ENCODE measurements at regions not wholly inside any gene's neighbourhood (a gene's known extent, or its start where the extent isn't known, plus 50 kb on each side); places are given as distances from the start of the nearest gene placed in this dataset.

- POLR2A ChIA-PET, result no interaction called here
- no peak for TF ChIP-seq ZNF530 (tag by site-specific recombination; IDR thresholded peaks at IDR 0.05; ENCODE audit: low read depth)
- TF ChIP-seq REST (tag by site-specific recombination; IDR thresholded peaks at IDR 0.05), result peak; percentile 58
- H3K4me1 ChIP-seq (ENCODE audit: control insufficient read depth, insufficient read depth, low read length), result no peaks in the 10 kb centered on the region
- H3K4me3 ChIP-seq (ENCODE audit: low read depth, low read length), result no peak overlapping the region
- no peaks in the 10 kb centered on the region for H3K9me3 ChIP-seq (ENCODE audit: control insufficient read depth, insufficient read depth, low read depth, low read length)
- CTCF ChIA-PET, result no interaction called here
- no peak overlapping the region for H3K27ac ChIP-seq (ENCODE audit: extremely low read depth, low read depth, low read length)
- no peaks in the 10 kb centered on the region for H3K36me3 ChIP-seq (ENCODE audit: control insufficient read depth in 2 of 2, insufficient read depth in 1 of 2, low read length in 2 of 2)
These were observed 161.4 kb upstream of the ST8SIA2 start for GRCh38 chr15:92232317-92232716.

GRCh38 chr15:92232876-92233275, 160.8 kb upstream of the ST8SIA2 start:
- no peaks in the 10 kb centered on the region for H3K36me3 ChIP-seq (ENCODE audit: control insufficient read depth in 2 of 2, insufficient read depth in 1 of 2, low read length in 2 of 2)
- TF ChIP-seq ZNF169 (tag by site-specific recombination; IDR thresholded peaks at IDR 0.05), result no peak
- TF ChIP-seq HIC1 (tag by site-specific recombination; IDR thresholded peaks at IDR 0.05), result no peak
- TF ChIP-seq ZNF2 (tag by site-specific recombination; IDR thresholded peaks at IDR 0.05), result no peak
- TF ChIP-seq SALL2 (tag by site-specific recombination; IDR thresholded peaks at IDR 0.05; ENCODE audit: borderline replicate concordance), result no peak
- TF ChIP-seq CTCF (tag by site-specific recombination; IDR thresholded peaks at IDR 0.05), result no peak
- no peak for TF ChIP-seq HOXC10 (CRISPR knock-in tag; IDR thresholded peaks at IDR 0.05)
- TF ChIP-seq FEZF1 (tag by site-specific recombination; IDR thresholded peaks at IDR 0.05), result no peak
- no peak for TF ChIP-seq ZNF629 (tag by site-specific recombination; IDR thresholded peaks at IDR 0.05)
- no peak for TF ChIP-seq ZNF624 (tag by site-specific recombination; IDR thresholded peaks at IDR 0.05)
- no peak for TF ChIP-seq ZSCAN16 (tag by site-specific recombination; IDR thresholded peaks at IDR 0.05)
- ChIA-PET POLR2A (no interaction called here), CTCF (no interaction called here)
- no peak overlapping the region for H3K4me3 ChIP-seq (ENCODE audit: low read depth, low read length)
- H3K9me3 ChIP-seq (ENCODE audit: control insufficient read depth, insufficient read depth, low read depth, low read length), result no peaks in the 10 kb centered on the region
- no peak overlapping the region for H3K27ac ChIP-seq (ENCODE audit: extremely low read depth, low read depth, low read length)
- no peaks in the 10 kb centered on the region for H3K4me1 ChIP-seq (ENCODE audit: control insufficient read depth, insufficient read depth, low read length)

- Histone ChIP-seq H3K9me3 (ENCODE audit: control insufficient read depth, insufficient read depth, low read depth, low read length) (no peaks in the 10 kb centered on the region), H3K4me1 (ENCODE audit: control insufficient read depth, insufficient read depth, low read length) (no peaks in the 10 kb centered on the region), H3K4me3 (ENCODE audit: low read depth, low read length) (no peak overlapping the region), H3K27ac (ENCODE audit: extremely low read depth, low read depth, low read length) (no peak overlapping the region), H3K36me3 (ENCODE audit: control insufficient read depth in 2 of 2, insufficient read depth in 1 of 2, low read length in 2 of 2) (no peaks in the 10 kb centered on the region)
- ChIA-PET CTCF (interaction anchor here (0.5 to 1.1 kb wide), 2 partner anchors 472 to 863 kb away, joined by 3 read pairs; no protein-coding TSS in a partner anchor), POLR2A (no interaction called here)
- TF ChIP-seq ZNF514 (tag by site-specific recombination; IDR thresholded peaks at IDR 0.05), result no peak
- no peak for TF ChIP-seq HIC1 (tag by site-specific recombination; IDR thresholded peaks at IDR 0.05)
- no peak for TF ChIP-seq ZNF423 (tag by site-specific recombination; IDR thresholded peaks at IDR 0.05)
- TF ChIP-seq ZBTB26 (tag by site-specific recombination; optimal IDR thresholded peaks at IDR 0.05), result no peak
- no peak for TF ChIP-seq SALL2 (tag by site-specific recombination; IDR thresholded peaks at IDR 0.05; ENCODE audit: borderline replicate concordance)
- TF ChIP-seq ZNF416 (tag by site-specific recombination; IDR thresholded peaks at IDR 0.05), result no peak
- TF ChIP-seq TSHZ1 (tag by site-specific recombination; IDR thresholded peaks at IDR 0.05; ENCODE audit: borderline replicate concordance), result no peak
These were observed 150.5 kb upstream of the ST8SIA2 start for GRCh38 chr15:92243227-92243626.

Data from HEK293 (cell line).